NB4 (cell line): ENCODE measurements at regions not wholly inside any gene's neighbourhood (a gene's known extent, or its start where the extent isn't known, plus 50 kb on each side); places are given as distances from the start of the nearest gene placed in this dataset.

ENCODE experiments used
- CTCF ChIP-seq: IDR thresholded peaks from one replicate; pipeline ENCODE4 v1.5.1; 2012; ENCODE audit warnings: low read depth, low read length
- MYC ChIP-seq: IDR thresholded peaks from 2 replicates; pipeline ENCODE4 v1.6.1; 2011; ENCODE audit warnings: low read depth, low read length
- POLR2A ChIP-seq: IDR thresholded peaks from 2 replicates; pipeline ENCODE4 v1.6.1; 2011; ENCODE audit warnings: mild to moderate bottlenecking; ENCODE audit not compliant: insufficient read length; ENCODE audit errors: extremely low read depth

DNA sequence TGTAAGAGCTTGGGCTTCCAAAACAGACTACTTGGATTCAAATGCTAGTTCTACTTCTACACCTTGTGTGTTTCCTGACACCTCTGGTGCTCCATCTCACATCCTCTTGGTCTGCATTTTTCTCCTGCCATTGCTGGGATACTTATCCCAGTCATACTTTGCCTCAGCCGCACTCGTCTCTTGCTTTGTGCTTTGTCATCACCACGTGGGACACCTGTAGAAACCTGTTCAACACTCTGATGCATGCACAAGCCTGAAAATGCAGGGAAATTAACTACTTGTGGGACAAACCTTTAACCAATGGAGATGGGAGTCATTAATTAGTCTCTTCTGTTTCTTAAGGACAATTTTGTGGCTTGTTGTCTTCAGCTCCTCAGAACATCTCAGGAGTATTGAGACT lies 94.2 kb upstream of the PHYHIPL start:
- TF ChIP-seq CTCF (no peak), MYC (no peak), POLR2A (no peak)
